GM21528 (cell line): ENCODE measurements at regions not wholly inside any gene's neighbourhood (a gene's known extent, or its start where the extent isn't known, plus 50 kb on each side); places are given as distances from the start of the nearest gene placed in this dataset.
"Not testable (repeated sequence)": the region's sequence is repeated elsewhere in the genome, so short reads cannot be mapped to it uniquely, and the experiment has no call there.

Experiments used
- ATAC-seq: cut with Tn5 transposase; IDR thresholded peaks from one replicate; pipeline ENCODE4 v1.9.1; 2021; ENCODE audit warnings: mild to moderate bottlenecking, moderate library complexity; ENCODE audit not compliant: unreplicated experiment, low FRiP score

GRCh38 chr5:54404568-54404967 lies 50.9 kb upstream of the HSPB3 start:
- ATAC-seq = no peak

DNA sequence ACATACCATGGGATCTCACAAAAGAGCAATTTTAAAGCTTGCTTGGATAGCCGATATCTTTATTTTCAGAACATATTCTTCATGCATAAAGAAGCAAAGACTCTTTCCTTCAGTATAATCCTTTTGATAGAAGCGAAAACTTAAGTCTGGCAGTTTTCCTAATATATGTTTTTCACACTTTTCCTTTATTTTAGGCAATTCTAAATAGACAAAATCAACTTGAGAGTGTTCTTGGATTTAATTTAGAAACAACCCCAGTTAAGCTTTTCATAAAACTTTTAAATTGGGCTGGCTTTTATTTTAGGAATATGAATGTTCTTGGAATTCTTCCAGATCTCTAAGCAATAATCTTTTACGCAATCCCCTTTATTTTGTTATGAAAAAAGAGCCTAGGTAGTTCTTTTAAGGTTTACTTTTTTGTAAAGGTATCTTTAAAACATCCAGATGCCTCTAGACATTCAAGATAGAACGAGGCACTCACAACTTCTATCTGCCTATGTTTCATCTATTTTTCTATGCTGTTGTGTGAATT lies 51.5 kb upstream of the HSPB3 start:
- no peak for ATAC-seq

- no peak for ATAC-seq
These were observed 52.4 kb upstream of the HSPB3 start for GRCh38 chr5:54403121-54403520.

GRCh38 chr5:54401515-54401914 lies 54.0 kb upstream of the HSPB3 start:
- peak; percentile 79 for ATAC-seq

GRCh38 chr5:54398191-54398590 lies 57.3 kb upstream of the HSPB3 start:
- ATAC-seq = no peak

DNA sequence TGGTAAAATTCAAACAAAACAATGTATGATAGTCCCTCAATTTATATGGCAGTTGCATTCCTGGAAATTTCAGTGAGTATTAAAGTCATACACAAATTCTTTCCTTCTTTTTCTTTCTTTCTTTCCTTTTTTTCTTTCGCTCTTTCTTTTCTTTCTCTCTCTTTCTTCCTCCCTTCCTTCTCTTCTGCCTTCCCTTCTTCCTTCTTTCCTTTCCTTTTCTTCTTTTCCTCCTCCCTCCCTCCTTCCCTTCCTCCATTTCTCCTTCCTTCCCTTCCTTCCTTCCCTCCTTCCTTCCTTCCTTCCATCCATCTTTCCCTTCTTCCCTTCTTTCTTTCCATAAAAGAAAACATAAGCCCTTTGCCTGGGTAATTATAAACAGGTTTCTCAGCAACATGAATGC lies 58.1 kb upstream of the HSPB3 start:
- ATAC-seq = no peak

- not testable (repeated sequence) for ATAC-seq
These were observed 62.5 kb upstream of the HSPB3 start for GRCh38 chr5:54393007-54393406.

DNA sequence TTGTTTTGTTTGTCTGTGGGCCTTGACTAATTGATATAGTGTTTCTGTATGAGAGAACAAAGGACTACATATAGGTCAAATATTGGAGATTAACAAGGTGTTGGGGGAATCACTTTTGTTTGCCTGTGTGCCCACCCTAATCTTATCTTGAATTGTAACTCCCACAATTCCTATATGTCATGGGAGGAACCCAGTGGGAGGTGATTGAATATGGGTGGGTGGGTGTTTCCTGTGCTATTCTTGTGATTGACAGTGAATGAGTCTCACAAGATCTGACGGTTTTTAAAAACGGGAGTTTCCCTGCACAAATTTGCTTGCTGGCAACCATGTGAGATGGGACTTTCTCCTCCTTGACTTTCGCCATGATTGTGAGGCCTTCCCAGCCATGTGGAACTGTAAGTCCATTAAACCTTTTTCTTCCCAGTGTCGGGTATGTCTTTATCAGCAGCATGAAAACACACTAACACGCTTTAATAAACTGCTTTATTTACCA lies 64.9 kb upstream of the HSPB3 start:
- no peak for ATAC-seq

DNA sequence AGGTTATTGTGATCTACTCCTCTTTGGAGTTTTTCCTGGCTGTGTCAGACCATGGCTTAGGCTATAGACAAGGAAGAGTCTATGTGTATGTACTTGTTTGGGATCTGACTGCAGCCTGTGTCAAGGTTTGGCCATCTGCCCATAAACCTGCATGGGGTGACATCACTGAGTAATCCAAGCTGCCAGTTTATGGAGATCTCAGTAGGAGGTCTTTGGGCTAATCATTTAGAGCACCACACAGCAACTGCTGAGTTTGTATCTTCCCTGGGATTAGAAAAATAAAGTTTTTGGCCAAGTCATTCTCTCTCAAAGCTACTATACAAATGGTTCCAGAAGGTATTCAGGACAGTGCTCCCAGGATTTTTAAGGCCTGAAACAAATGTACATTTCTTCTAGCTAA lies 65.5 kb upstream of the HSPB3 start:
- no peak for ATAC-seq

DNA sequence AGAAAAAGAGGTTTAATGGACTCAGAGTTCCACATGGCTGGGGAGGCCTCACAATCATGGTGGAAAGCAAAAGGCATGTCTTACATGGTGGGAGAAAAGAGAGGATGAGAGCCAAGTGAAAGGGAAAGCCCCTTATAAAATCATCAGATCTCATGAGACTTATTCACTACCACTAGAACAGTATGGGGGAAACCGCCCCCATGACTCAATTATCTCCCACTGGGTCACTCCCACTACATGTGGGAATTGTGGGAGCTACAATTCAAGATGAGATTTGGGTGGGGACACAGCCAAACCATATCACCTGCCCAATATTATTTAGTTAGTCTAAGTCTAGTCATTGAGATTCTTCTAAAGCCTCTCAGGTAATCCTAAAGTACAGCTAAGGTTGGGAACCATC lies 66.1 kb upstream of the HSPB3 start:
- not testable (repeated sequence) for ATAC-seq

- ATAC-seq = no peak
These were observed 66.7 kb upstream of the HSPB3 start for GRCh38 chr5:54388811-54389210.

- no peak for ATAC-seq
These were observed 67.1 kb upstream of the HSPB3 start for GRCh38 chr5:54388409-54388808.

DNA sequence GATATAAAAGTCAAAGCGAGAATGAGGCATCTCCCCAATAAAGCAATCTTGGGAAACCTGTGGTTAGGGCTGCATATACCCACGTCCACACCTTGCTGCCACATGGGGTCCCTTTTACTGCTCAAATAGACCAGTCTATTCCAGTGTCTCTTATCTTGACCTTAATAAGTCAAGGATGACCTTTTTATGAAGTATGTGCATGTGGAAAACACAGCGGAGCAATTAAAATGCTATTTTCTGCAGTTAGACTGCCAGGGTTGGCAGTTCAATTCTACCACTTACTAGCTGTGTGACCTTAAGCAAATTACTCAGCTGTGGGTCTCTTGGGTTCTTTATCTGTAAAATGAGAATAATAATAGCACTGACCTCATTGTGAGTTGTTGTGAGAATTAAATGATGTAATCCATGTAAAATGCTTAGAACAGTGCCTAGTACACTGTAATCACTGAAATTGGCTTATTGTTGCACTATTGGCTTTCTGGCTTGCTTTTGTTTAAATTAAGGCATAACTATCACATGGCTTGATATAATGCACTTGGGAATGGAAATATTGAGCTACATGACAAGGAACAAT lies 67.8 kb upstream of the HSPB3 start:
- no peak for ATAC-seq

GRCh38 chr5:54387031-54387430 lies 68.5 kb upstream of the HSPB3 start:
- ATAC-seq = no peak

DNA sequence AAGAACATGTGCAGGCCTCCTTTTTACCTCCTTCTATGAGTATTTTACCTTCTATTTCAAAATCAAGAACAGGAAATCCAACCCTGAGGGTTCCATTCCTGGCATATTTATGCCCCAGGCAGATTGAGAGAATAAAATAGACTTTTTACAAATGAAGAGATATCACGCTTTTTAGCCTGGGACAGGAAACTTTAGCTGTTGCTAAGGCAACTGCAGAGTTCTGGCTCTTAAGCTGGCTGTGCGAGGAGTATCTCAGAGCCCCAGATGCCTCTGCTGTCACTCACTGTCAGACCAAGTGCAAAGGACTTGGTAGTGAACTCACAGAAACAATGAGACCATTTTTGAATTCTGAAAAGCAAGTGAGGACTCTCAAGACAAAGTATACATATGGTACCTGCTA lies 69.5 kb upstream of the HSPB3 start:
- no peak for ATAC-seq

- ATAC-seq = no peak
These were observed 71.1 kb upstream of the HSPB3 start for GRCh38 chr5:54384356-54384933.

- no peak for ATAC-seq
These were observed 71.6 kb upstream of the HSPB3 start for GRCh38 chr5:54383941-54384340.

DNA sequence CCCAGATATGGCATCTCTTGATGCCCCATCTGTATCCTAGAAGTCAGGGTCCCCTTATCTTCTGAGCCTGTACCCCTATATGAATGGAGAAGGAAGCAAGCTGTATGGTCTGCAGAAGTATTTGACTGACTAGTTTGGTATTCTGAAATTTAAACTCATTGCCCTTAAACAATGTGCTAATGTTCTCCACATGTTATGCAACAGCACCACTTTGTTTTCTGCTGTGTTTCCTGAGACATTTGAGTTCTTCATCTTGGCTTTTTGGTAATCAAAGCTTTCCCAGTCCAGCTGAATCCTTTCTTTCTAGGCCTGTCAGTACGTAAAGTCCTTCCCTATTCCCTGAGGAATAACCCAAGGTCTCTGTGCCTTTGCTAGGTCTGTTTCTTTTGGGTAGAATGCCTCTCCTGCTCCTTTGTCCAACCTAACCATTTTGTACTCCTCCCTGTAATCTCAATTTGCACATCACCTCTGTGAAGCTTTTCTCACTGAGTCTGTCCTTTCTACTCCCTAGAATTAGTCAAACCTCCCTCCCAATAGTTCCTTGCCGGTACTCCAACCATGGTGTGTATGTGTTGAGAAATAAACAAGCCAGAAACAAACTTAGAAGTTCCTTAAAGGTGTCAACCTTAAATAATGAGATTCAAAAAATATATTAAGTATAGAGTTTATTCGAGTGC lies 72.1 kb upstream of the HSPB3 start:
- ATAC-seq = no peak

GRCh38 chr5:54381319-54381718 lies 70.9 kb upstream of the ARL15 start:
- not testable (repeated sequence) for ATAC-seq

DNA sequence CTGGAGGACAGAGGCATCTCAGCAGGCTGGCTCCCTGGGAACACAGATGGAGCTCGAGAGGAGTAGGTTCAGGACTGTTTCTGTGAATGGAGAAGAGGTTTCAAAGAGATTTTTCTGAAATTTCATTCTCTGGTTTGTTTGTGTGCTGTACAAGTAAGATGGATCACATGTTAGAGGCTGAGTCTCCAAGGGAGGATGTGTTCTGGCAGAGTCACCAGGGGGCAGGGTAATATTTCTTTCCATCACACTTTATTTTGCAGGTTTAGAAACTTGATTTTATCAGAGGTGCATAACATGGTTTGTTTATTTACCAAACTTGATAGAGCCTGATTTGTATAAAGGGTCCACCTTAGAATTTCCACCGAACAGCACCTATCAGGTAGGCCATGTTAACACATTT lies 69.2 kb upstream of the ARL15 start:
- no peak for ATAC-seq

DNA sequence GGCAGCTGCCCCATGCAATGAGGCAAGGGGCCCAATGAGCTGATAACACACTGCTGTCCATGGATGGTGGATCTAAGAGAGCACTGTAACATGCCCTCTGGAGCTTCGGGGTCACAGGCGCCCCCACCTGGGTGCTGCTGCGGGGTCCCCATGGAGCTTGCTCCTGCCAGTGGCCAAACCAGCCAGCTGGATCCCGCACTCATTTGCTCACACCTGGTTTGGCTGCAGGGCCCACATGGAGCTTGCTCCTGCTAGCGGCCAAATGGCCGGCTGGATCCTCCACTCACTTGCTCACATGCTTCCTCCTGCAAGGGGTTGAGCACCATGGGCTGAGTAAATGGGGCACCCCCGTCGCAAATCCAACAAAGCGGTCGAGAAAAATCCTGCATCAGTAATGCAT lies 68.3 kb upstream of the ARL15 start:
- no peak for ATAC-seq

DNA sequence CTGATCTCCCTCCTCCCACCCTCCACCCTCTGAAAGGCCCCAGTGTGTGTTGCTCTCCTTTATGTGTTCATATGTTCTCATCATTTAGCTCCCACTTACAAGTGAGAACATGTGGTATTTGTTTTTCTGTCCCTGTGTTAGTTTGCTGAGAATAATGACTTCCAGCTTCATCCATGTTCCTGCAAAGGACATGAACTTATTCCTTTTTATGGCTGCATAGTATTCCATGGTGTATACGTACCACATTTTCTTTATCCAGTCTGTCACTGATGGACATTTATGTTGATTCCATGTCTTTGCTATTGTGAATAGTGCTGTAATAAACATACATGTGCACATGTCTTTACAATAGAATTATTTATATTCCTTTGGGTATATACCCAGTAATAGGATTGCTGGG lies 67.0 kb upstream of the ARL15 start:
- not testable (repeated sequence) for ATAC-seq
